ENCODE measurements at regions not wholly inside any gene's neighbourhood (a gene's known extent, or its start where the extent isn't known, plus 50 kb on each side); places are given as distances from the start of the nearest gene placed in this dataset.
A peak's percentile ranks its signal among the peaks of the same experiment; 100 is the strongest.

DNA sequence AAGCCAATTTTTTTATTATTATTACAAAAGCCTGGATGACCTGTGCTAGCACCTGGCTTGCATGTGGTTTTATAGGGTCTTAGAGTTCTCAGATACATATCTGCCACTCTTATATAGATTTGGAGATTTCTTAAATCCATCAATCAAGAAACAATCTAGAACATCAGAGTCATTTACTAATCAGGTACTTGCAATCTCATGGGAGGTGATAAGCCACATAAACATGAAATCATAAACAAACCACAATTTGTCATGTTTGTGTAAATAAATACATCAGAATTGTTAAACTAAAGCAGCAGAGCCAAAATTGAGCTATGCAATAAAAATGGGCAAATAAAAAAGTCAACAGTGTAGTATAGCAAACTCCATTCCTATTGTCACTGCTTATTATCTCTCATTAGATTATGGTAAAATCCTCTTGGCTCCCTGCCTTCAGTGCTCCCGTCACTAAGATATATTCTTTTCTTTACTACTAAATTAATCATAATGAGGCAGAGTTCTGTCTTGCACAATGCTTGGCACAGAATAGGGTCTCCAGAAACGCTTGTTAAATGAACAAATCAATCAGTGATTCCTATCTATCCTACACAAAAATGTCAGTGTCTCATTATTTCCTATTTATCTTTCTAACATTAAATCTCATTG lies 108.7 kb upstream of the TTC29 start (continued):
- TF ChIP-seq HMGN3 (IDR thresholded peaks at IDR 0.05; ENCODE audit: borderline replicate concordance, extremely low read depth, insufficient read length, low read depth, low read length) (no peak), SIX5 (IDR thresholded peaks at IDR 0.05; ENCODE audit: borderline replicate concordance in 1 of 2, insufficient read depth in 1 of 2, low read depth in 1 of 2, low read length in 2 of 2) (no peak)
- TF ChIP-seq, protein P1, sequence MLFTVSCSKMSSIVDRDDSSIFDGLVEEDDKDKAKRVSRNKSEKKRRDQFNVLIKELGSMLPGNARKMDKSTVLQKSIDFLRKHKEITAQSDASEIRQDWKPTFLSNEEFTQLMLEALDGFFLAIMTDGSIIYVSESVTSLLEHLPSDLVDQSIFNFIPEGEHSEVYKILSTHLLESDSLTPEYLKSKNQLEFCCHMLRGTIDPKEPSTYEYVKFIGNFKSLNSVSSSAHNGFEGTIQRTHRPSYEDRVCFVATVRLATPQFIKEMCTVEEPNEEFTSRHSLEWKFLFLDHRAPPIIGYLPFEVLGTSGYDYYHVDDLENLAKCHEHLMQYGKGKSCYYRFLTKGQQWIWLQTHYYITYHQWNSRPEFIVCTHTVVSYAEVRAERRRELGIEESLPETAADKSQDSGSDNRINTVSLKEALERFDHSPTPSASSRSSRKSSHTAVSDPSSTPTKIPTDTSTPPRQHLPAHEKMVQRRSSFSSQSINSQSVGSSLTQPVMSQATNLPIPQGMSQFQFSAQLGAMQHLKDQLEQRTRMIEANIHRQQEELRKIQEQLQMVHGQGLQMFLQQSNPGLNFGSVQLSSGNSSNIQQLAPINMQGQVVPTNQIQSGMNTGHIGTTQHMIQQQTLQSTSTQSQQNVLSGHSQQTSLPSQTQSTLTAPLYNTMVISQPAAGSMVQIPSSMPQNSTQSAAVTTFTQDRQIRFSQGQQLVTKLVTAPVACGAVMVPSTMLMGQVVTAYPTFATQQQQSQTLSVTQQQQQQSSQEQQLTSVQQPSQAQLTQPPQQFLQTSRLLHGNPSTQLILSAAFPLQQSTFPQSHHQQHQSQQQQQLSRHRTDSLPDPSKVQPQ (CRISPR knock-in tag; IDR thresholded peaks at IDR 0.05; ENCODE audit: borderline replicate concordance): no peak

GRCh38 chr4:147056940-147057610 lies 111.4 kb upstream of the TTC29 start:
- H2AFZ ChIP-seq (ENCODE audit: low read depth, low read length): peak overlapping the region; percentile 85
- 0% methylated on average over 3 of the region's 3 CpGs for WGBS (ENCODE audit: insufficient coverage, low coverage, missing lambda C conversion rate)
- no peaks in the 10 kb centered on the region for H3K36me3 ChIP-seq (ENCODE audit: control insufficient read depth, insufficient read depth, low read length)
- H3K79me2 ChIP-seq (ENCODE audit: control insufficient read depth, insufficient read depth, low read length): no peaks in the 10 kb centered on the region
- BruUV-seq (replicated peaks): no TSS peak
- H3K9me3 ChIP-seq (replicated peaks; ENCODE audit: control insufficient read depth, insufficient read depth, low read depth, low read length): no peaks in the 10 kb centered on the region
- H3K27ac ChIP-seq (ENCODE audit: extremely low read depth, low read depth, low read length): no peak overlapping the region
- in situ Hi-C loops (cut with MboI) (no loop called here), intact Hi-C loops (cut with micrococcal nuclease) (no loop called here)
- ChIA-PET CTCF (ENCODE audit: low intra/inter-chr PET ratio) (no interaction called here), POLR2A (no interaction called here)
- no peaks in the 10 kb centered on the region for H3K27me3 ChIP-seq (ENCODE audit: control insufficient read depth in 2 of 2, insufficient read depth in 2 of 2, low read length in 2 of 2)
- H3K9ac ChIP-seq (ENCODE audit: insufficient read depth in 1 of 2, low read depth in 2 of 2, low read length in 2 of 2): peak overlapping the region in 1 of 2 experiments; percentile 31; a peak in 1 of 4 replicates
- DNase-seq (ENCODE audit: extremely low read depth in 1 of 4, low spot score in 3 of 4) (no peak), FAIRE-seq (no peak), ATAC-seq (peak; percentile 32; the same call in 1 of the 3 replicates)
- peak overlapping the region; percentile 22 for H3K4me2 ChIP-seq (ENCODE audit: insufficient read depth, low read length)
- no peaks in the 10 kb centered on the region for H3K4me1 ChIP-seq (replicated peaks in 1 of 2; ENCODE audit: control insufficient read depth in 2 of 2, insufficient read depth in 2 of 2, low read length in 2 of 2)
- peak overlapping the region; percentile 16; the same call in 1 of the 2 replicates for H3K4me3 ChIP-seq
- H3K9me1 ChIP-seq (ENCODE audit: control insufficient read depth, insufficient read depth, low read length): no peaks in the 10 kb centered on the region
- no peaks in the 10 kb centered on the region for H4K20me1 ChIP-seq (replicated peaks; ENCODE audit: control insufficient read depth, insufficient read depth, low read length)
- TF ChIP-seq E2F3 (CRISPR knock-in tag; IDR thresholded peaks at IDR 0.05) (no peak), SRSF1 (IDR thresholded peaks at IDR 0.05; ENCODE audit: low read depth, low read length) (no peak), PTRF (tag; IDR thresholded peaks at IDR 0.05) (no peak), ZNF347 (CRISPR knock-in tag; IDR thresholded peaks at IDR 0.05; ENCODE audit: low read depth) (no peak), ZNF23 (CRISPR knock-in tag; IDR thresholded peaks at IDR 0.05) (no peak), PRMT5 (CRISPR knock-in tag; IDR thresholded peaks at IDR 0.05) (no peak), IRF9 (tag; IDR thresholded peaks at IDR 0.05) (no peak)
- TF ChIP-seq, protein P2, sequence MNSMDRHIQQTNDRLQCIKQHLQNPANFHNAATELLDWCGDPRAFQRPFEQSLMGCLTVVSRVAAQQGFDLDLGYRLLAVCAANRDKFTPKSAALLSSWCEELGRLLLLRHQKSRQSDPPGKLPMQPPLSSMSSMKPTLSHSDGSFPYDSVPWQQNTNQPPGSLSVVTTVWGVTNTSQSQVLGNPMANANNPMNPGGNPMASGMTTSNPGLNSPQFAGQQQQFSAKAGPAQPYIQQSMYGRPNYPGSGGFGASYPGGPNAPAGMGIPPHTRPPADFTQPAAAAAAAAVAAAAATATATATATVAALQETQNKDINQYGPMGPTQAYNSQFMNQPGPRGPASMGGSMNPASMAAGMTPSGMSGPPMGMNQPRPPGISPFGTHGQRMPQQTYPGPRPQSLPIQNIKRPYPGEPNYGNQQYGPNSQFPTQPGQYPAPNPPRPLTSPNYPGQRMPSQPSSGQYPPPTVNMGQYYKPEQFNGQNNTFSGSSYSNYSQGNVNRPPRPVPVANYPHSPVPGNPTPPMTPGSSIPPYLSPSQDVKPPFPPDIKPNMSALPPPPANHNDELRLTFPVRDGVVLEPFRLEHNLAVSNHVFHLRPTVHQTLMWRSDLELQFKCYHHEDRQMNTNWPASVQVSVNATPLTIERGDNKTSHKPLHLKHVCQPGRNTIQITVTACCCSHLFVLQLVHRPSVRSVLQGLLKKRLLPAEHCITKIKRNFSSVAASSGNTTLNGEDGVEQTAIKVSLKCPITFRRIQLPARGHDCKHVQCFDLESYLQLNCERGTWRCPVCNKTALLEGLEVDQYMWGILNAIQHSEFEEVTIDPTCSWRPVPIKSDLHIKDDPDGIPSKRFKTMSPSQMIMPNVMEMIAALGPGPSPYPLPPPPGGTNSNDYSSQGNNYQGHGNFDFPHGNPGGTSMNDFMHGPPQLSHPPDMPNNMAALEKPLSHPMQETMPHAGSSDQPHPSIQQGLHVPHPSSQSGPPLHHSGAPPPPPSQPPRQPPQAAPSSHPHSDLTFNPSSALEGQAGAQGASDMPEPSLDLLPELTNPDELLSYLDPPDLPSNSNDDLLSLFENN (IDR thresholded peaks at IDR 0.05; ENCODE audit: low read depth in 2 of 2, low read length in 2 of 2): no peak
